ENCODE measurements at regions not wholly inside any gene's neighbourhood (a gene's known extent, or its start where the extent isn't known, plus 50 kb on each side); places are given as distances from the start of the nearest gene placed in this dataset.

DNA sequence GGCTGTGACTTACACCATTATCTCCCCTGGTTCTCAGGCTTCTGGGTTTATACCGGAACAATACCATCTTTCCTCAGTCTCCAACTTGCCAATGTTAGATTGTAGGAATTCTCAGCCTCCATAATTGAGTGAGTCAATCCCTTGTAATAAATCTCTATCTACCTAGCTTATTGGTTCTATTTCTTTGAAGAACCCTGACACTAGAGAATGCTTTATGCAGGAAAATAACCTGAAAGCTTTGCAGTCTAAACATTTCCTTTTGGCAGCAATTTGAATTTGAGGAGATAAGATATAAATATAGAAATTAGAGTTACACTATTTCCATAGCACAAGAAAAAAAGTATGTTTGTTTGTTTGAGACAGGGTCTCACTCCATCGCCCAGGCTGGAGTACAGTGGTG, 278.1 kb upstream of the CDH18 start:
- no peak for DNase-seq

GRCh38 chr5:20262896-20263295, 274.9 kb upstream of the CDH18 start:
- DNase-seq: no peak

- no peak for DNase-seq
These were observed 266.7 kb upstream of the CDH18 start for GRCh38 chr5:20254748-20255147.

DNA sequence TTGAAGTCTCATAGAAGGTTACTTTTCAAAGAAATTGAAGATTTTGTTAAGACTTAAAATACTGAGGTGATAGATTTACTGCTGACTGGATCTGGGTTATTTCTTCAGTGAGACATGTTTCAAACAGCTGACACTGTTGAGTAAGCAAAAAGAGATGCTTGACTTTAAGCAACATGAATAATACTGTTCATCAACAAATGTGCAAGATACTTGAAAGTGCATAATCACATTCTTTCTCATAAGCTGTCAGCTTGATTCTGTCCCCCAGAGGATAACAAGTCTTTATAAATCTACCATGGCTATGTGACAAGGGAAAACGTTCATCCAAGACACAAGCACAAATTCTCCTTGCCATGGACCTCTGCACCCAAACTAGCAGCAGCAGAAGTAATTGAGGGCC, 260.1 kb upstream of the CDH18 start:
- no peak for DNase-seq

DNA sequence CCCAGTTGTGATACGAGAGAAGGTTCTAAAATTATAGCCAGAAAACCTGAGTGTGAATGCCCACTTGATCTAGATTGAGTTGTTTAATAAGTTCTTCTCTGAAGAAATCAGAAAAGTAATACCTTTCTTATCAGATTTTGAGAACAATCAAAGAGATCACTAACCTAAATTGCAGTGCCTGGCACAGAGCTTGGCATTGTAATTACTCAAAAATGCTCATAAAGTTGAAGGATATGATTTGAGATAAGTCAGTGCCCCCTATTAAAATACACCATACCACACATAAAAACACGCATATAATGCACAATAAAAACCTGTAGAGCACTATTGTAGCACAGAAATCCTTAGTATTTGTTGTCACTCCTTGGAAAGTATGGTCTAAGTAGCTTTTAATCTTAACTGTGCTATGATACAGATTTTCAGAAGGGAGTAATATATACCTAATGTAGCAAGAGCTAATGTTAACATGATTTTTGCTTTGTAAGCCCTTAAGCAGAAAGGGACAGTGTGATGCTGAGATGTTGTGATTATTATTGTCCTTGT, 257.5 kb upstream of the CDH18 start:
- DNase-seq: no peak

DNA sequence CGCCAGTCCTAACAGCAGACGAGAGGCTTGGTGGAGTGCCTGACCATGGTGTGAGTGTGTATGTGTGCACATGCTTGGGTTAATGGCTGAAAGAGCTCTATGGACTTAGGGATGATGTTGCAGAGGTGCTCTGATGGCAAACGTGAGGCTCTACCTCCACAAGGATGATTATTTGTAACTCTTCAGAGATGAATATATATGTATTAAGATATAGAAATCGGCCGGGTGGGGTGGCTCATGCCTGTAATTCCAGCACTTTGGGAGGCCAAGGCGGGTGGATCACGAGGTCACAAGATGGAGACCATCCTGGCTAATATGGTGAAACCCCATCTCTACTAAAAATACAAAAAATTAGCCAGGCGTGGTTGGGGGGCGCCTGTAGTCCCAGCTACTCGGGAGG, 253.4 kb upstream of the CDH18 start:
- no peak for DNase-seq

DNA sequence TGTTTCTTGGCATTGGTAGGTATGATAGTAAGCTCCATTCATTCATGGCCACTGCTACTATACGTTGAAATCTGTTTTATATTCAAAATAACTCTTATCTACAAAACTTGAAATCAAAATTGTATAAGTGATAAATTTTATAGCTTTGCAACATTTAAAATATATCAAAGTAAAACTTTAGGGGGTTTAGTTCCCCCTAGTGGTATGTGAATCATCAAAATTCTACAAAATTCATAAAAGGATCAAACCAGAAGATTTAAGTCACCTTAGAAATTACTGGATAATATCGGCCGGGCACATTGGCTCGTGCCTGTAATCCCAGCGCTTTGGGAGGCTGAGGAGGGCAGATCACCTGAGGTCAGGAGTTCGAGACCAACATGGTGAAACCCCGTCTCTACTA, 243.0 kb upstream of the CDH18 start:
- DNase-seq: no peak

GRCh38 chr5:20230010-20230409, 242.0 kb upstream of the CDH18 start:
- DNase-seq: no peak

DNA sequence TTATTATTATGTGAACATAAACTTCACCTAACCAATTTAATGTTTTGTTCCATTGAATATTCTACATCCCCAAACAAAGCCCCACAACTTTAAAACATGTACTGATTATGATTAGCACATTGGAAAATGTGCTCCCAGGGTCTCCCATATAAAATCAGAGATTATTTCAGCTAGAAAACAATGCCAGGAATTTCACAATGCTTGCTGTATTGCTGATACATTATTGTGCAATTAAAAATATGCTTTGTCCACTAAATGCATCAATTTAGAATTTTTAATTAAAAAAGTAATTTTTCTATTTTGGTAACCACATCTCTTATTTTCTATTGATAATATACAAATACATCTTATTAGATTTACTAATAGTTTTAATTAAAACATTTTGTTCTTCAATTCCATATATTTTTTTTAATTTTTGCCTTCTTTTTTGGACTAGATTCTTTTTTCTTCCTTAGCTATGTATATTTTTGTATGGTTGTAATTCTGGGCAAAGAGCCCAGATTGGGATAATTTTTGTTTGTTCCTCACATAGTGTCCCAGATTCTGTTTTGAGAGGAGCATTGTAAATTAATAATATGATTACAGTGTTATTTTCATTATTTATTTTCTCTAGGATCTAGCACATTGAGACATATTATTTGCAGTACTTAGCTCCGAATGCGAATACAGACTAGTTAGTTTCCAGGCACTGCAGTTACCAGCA, 241.5 kb upstream of the CDH18 start:
- peak; percentile 48 for DNase-seq

DNA sequence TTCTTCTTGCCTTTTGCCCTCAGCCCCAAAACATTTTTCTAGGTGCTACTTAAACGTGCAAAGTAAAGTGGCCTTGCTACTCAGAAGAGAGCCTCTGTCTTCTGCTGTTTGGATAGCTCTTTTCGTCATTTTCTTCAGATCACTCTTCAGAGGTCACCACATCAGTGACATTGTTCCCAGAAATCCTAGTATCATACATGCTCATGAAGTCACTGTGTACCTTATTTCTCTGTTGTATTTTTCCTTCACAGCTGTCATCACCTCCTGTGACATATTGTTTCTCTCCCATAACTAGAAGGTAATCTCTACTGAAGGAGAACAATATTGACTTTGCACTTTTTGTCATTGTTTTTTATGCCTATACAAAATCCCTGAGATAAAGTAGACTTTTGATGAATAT, 237.0 kb upstream of the CDH18 start:
- no peak for DNase-seq

GRCh38 chr5:20224046-20224445, 236.0 kb upstream of the CDH18 start:
- no peak for DNase-seq

DNA sequence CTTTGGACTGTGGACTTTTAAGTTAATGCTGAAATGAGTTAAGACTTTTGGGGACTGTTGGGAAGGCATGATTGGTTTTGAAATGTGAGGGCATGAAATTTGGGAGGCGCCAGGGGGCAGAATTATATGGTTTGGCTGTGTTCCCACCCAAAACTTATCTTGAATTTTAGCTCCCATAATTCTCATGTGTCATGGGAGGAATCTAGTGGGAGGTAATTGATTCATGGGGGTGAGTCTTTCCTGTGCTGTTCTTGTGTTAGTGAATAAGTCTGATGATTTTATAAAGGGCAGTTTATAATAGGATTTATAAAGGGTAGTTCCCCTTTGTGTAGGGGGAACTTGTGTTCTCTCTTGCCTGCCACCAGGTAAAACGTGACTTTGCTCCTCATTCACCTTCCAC, 235.5 kb upstream of the CDH18 start:
- no peak for DNase-seq

GRCh38 chr5:20215257-20215656, 227.3 kb upstream of the CDH18 start:
- no peak for DNase-seq

DNA sequence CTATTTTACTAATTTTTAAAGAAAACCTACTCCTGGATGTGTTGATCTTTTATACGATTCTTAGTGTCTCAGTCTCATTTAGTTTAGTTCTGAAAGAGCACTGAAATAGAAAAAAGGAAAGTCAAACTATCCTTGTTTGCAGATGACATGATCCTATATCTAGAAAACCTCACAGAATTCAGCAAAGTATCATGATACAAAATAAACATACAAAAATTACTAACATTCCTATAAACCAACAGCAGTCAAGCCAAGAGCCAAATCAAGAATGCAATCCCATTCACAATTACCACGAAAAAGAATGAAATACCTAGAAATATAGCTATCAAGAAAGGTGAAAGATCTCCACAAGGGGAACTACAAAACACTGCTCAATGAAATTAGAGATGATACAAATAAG, 225.8 kb upstream of the CDH18 start:
- no peak for DNase-seq

GRCh38 chr5:20212701-20213100, 224.7 kb upstream of the CDH18 start:
- DNase-seq: no peak

GRCh38 chr5:20166456-20166855, 178.5 kb upstream of the CDH18 start:
- no peak for DNase-seq

GRCh38 chr5:20158006-20158405, 170.0 kb upstream of the CDH18 start:
- DNase-seq: no peak

DNA sequence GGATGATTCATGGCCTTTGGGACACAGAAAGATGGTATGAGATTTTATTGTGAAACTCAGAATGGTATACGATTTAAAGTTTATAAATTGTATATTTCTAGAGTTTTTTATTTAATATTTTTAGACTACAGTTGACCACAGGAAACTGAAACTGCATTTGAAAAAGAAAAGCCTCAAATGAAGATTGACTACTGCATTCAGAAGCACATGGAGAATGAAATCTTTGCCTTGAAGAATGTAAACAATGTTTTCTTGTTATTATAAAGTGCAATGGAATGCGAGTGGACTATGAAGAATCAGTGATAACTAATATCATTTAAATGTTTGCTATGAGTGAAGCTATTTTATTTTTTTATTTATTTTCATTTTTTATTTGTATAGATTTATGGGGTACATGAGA, 169.1 kb upstream of the CDH18 start:
- DNase-seq: no peak

- DNase-seq: no peak
These were observed 157.2 kb upstream of the CDH18 start for GRCh38 chr5:20145240-20145639.

DNA sequence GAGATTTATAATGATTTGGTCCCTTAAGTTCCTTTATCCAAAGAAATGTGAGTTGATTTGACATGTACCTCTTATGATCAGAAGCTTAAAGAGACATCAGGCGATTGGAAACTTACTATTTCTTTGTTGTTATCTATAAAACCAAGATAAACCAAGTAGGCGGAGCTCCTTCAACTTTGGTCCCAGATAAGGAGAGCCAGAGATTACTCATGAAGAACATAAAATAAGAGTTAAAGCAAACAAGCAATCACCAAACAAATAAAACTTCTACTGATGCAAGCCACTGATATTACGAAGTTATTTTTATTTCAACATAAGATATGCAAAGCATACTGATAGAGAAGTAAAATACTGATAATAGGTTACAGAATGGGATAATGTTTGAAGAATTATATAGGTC, 141.5 kb upstream of the CDH18 start:
- DNase-seq: no peak

- DNase-seq: no peak
These were observed 140.3 kb upstream of the CDH18 start for GRCh38 chr5:20128343-20128742.

DNA sequence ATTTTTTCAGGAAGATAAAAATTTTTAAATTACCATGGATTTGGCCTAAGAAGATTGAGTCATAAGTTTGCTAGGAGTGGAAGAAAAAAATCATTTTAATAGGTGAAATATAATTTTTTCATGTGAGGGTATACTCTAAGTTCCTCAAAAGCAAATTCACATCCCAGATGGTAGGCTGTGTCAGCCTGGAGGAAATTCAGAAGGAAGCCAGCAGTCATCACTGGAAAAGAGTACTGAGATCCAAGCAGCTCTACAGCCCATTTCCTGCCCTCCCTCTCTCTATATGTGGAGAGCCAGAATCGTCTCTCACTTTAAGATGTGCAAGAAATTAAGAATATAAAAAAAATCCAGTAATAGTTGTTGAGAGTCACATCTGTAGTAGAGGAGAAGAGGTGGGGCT, 126.5 kb upstream of the CDH18 start:
- no peak for DNase-seq

GRCh38 chr5:20113931-20114330, 125.9 kb upstream of the CDH18 start:
- DNase-seq: no peak

DNA sequence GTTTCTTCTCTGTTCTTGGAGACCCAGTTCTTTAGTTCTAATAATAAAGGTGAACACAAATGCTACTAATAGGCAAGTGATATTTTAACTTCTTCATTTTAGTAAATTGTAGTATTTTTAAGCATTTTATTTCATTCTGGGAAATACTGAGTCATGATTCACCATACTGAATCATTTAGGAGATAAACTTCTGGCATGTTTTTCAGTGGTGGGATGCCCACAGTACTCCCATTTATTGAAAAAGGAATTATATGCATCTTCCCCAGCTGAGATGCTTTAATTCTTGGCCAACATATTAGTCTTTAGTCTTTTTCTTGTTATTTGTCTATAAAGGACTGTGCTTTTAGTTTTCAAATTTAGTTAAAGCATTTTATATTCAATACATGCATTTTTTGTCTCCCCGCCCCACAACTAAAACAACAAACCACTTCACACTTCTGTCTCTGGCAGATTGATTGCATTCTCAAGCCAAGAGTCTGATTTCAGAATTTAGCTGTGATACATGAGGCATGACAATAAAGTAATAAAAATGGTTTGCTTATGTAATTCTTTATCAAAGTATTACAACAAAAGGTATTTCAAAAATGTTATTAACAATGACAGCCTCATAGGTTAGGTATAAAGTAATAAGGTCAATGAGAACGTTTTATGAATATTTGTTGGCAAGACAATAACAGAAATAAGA, 125.2 kb upstream of the CDH18 start:
- DNase-seq: peak; percentile 4

DNA sequence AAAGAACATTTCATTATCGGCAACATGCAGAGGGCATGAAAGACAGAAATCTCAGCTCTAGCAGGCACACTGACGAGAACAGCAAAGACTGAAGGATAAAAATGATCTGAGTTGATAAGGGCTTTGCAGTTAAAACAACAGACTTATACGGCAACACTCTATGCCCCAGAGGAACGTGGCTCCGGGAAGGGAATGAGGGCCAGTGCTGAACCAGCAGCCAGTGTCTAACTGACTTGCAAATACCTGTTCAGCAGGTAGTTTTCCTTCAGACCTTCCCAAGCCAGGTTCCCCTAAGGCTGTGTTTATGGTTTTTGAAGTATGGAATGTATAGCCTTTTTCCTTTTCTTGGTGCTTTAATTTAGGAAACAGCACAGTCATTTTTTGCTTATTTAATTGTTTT, 121.3 kb upstream of the CDH18 start:
- DNase-seq: no peak

Data from COR-L47 (cell line).